ENCODE measurements at regions not wholly inside any gene's neighbourhood (a gene's known extent, or its start where the extent isn't known, plus 50 kb on each side); places are given as distances from the start of the nearest gene placed in this dataset.
"Not testable (repeated sequence)": the region's sequence is repeated elsewhere in the genome, so short reads cannot be mapped to it uniquely, and the experiment has no call there.

DNA sequence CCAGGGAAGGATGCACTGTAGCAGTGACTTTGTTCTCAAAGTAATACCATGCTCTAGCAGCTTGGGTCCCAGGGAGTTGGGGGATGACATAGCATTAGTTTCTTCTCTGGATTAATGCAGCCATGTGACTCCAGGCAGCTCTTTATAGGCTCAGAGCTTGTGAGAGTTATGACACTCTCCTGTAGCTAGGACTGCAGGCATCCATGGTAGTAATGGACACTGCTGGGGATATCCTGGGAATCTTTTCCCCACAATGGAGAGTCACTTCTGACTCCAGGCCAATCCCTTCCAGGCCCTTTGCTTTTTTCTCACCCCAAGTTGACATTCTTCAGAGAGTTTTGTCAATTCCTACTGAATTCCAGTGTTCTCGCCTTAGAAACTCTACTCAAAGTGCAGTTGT is 270.9 kb downstream of the COG6 start:
- TF ChIP-seq, protein P1, sequence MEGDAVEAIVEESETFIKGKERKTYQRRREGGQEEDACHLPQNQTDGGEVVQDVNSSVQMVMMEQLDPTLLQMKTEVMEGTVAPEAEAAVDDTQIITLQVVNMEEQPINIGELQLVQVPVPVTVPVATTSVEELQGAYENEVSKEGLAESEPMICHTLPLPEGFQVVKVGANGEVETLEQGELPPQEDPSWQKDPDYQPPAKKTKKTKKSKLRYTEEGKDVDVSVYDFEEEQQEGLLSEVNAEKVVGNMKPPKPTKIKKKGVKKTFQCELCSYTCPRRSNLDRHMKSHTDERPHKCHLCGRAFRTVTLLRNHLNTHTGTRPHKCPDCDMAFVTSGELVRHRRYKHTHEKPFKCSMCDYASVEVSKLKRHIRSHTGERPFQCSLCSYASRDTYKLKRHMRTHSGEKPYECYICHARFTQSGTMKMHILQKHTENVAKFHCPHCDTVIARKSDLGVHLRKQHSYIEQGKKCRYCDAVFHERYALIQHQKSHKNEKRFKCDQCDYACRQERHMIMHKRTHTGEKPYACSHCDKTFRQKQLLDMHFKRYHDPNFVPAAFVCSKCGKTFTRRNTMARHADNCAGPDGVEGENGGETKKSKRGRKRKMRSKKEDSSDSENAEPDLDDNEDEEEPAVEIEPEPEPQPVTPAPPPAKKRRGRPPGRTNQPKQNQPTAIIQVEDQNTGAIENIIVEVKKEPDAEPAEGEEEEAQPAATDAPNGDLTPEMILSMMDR (conservative IDR thresholded peaks at IDR 0.05) = no peak
- no peak overlapping the region for H3K27ac ChIP-seq

DNA sequence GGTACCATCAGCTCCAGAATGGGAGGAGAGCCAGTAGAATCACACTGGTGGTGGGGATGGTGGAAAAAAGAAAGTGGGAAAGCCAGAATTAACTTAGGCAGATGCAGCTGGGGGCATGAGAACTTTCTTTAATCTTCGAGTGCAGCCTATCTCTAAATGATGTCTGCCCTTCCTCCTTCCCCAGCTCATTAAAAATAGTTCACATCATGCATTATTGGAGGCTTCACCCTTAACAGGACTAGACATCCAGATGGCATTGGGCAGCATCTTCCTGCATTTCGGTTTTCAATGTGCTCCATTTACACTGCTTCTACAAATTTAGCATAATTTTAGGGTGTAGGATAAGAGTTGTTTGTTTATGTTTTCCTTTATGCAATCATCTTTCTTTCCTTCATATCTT is 272.8 kb downstream of the COG6 start:
- no peak overlapping the region for H3K27ac ChIP-seq

DNA sequence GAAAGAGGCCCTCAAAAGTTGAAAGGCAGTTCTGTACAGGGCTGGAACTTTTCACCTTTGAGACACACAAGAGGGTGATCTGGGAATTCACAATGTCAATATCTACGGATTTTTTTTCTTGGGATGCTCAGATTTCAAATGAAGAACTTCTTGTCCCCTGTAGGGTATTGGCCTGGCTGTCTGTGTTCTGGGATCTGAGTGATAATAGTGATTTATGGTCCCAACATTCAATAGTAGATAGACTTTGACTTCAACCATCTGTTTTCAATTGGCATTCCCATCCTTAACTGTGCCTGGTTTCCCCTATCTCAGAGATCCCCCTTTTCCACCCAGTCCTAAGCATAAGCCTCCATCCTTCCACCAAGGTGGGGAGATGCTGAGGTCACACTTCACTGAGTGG is 274.1 kb downstream of the COG6 start:
- H3K27ac ChIP-seq = no peak overlapping the region
- TF ChIP-seq, protein P1 (conservative IDR thresholded peaks at IDR 0.05) = no peak

More for the DNA sequence above, 272.8 kb downstream of the COG6 start:
- TF ChIP-seq, protein P1 (conservative IDR thresholded peaks at IDR 0.05) = no peak

DNA sequence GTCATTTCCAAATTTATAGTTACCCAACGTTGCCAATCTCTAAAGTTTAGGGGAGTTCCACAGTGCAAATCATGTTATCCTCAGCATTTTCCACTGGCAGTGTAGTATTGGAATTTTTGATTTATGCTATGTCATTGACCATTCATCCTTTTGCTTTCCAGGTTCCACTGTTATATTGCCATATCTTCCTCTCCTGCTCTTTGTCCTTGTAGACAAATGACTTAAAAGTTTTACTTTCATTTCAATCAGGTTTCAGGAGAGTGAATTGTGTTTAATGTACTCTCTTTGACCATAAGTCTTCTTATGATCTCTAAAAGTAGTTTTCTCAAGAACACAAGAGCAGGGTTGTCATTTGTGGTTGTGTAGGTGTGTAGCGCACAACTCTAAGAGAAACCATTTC is 274.6 kb downstream of the COG6 start:
- no peak overlapping the region for H3K27ac ChIP-seq
- TF ChIP-seq, protein P1 (conservative IDR thresholded peaks at IDR 0.05) = no peak

DNA sequence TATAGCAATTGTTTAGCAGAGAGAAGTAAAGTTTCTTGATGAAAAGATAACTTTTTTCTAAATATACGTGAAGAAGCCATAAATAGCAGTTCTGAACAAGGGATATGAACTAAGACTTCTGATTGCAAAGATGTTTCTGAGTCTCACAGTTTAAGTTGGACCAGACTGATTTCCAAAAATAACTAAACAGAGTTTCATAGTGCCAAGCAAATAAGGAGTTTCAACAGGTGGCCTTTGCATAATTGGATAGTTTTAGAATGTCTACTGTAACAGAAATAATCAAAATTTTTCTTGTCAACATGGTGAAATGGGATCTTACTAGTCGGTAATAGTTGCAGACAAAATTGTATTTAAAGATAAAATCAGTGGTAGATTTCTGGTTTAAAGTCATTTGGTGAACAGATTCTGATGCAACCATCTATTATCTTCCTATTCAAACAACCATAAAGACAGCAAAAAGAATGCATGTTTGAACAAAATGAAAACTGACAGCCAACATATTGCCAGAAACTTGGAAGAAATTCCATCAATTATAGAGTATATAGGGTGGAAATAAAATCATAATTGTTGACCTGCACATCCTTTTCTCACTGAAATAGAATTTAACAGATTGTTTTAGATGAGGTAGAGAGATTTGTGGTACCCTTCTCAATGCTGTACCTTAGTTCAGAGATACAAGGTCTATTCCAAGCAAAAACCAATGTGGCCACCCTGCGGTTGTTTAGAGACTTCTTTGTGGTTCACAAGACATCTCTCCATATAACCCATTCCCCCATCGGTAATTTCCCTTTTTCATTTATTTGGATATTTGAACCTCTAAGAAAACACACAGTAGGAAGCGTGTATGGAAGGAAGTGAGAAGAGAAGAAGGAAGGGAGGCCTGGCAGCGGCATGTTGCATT is 275.3 kb downstream of the COG6 start:
- TF ChIP-seq, protein P1 (conservative IDR thresholded peaks at IDR 0.05) = no peak
- H3K27ac ChIP-seq = no peak overlapping the region

DNA sequence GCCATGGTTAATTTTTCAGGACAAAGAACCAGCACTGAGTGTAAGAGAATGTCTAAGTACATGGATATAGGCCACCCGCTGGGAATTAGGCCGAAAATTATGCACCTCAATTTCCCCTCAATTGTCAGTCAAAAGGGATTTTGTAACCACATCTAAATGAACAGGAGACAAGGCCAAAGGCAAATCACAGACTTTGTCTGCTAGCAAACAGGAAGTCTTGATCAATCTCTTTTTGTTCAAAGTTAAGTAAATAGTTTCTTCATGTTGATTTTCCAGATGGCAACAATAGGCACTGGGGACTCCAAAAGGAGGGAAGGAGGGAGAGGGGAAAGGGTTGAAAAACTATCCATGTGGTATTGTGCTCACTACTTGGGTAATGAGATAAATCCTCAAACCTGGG is 276.0 kb downstream of the COG6 start:
- TF ChIP-seq, protein P1 (conservative IDR thresholded peaks at IDR 0.05) = no peak
- no peak overlapping the region for H3K27ac ChIP-seq

DNA sequence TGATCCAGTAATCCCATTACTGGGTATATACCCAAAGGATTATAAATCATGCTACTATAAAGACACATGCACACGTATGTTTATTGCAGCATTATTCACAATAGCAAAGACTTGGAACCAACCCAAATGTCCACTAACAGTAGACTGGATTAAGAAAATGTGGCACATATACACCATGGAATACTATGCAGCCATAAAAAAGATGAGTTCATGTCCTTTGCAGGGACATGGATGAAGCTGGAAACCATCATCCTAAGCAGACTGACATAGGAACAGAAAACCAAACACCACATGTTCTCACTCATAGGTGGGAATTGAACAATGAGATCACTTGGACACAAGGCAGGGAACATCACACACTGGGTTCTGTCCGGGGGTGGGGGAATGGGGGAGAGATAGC is 277.1 kb downstream of the COG6 start:
- H3K27ac ChIP-seq = not testable (repeated sequence)

DNA sequence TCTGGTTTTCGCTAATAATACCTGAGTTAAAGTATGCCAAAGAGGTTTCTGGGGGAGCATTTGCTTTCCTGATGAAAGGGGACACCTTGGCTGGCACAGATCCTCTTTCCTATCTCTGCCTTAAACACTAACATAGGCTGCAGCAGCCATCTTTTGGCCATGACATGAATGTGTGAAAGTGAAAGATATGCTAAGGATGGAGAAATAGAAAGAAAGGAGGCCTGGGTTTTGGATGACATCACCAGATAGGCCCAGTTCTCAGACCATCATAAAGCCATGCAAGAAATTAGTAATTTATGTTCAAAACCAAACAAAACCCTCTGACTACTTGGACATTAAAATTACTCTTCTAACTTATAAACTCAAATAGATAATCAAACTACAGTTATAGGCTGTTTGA is 279.7 kb downstream of the COG6 start:
- H3K27ac ChIP-seq = no peak overlapping the region
- TF ChIP-seq, protein P1 (conservative IDR thresholded peaks at IDR 0.05) = no peak

Measured in VCaP (cell line).